ENCODE measurements at regions not wholly inside any gene's neighbourhood (a gene's known extent, or its start where the extent isn't known, plus 50 kb on each side); places are given as distances from the start of the nearest gene placed in this dataset.

- no peak for DNase-seq
These were observed 170.3 kb downstream of the TMEM18 start for GRCh38 chr2:506866-507265.

- no peak for DNase-seq
These were observed 170.8 kb downstream of the TMEM18 start for GRCh38 chr2:506451-506850.

GRCh38 chr2:505941-506340, 171.3 kb downstream of the TMEM18 start:
- DNase-seq = no peak

- DNase-seq = no peak
These were observed 173.8 kb downstream of the TMEM18 start for GRCh38 chr2:503288-503999.

- DNase-seq = no peak
These were observed 174.4 kb downstream of the TMEM18 start for GRCh38 chr2:502831-503230.

- DNase-seq = no peak
These were observed 175.5 kb downstream of the TMEM18 start for GRCh38 chr2:501667-502066.

- no peak for DNase-seq
These were observed 176.1 kb downstream of the TMEM18 start for GRCh38 chr2:501130-501529.

GRCh38 chr2:499726-500125, 177.5 kb downstream of the TMEM18 start:
- DNase-seq = no peak

GRCh38 chr2:498493-499178, 178.6 kb downstream of the TMEM18 start:
- DNase-seq = no peak

GRCh38 chr2:497770-498492, 179.3 kb downstream of the TMEM18 start:
- no peak for DNase-seq

- DNase-seq = no peak
These were observed 180.5 kb downstream of the TMEM18 start for GRCh38 chr2:496729-497128.

GRCh38 chr2:495745-496275, 181.4 kb downstream of the TMEM18 start:
- no peak for DNase-seq

GRCh38 chr2:494853-495252, 182.4 kb downstream of the TMEM18 start:
- DNase-seq = no peak

- DNase-seq = no peak
These were observed 184.0 kb downstream of the TMEM18 start for GRCh38 chr2:493228-493627.

GRCh38 chr2:492178-492577, 185.0 kb downstream of the TMEM18 start:
- DNase-seq = no peak

GRCh38 chr2:489838-490237, 187.4 kb downstream of the TMEM18 start:
- DNase-seq = no peak

GRCh38 chr2:489084-489483, 188.1 kb downstream of the TMEM18 start:
- no peak for DNase-seq

- no peak for DNase-seq
These were observed 189.8 kb downstream of the TMEM18 start for GRCh38 chr2:487186-488079.

GRCh38 chr2:486371-486770, 190.8 kb downstream of the TMEM18 start:
- no peak for DNase-seq

- no peak for DNase-seq
These were observed 193.5 kb upstream of the ALKAL2 start for GRCh38 chr2:481388-481787.

GRCh38 chr2:479490-480176, 191.7 kb upstream of the ALKAL2 start:
- DNase-seq = no peak

- no peak for DNase-seq
These were observed 191.1 kb upstream of the ALKAL2 start for GRCh38 chr2:479031-479430.

All from hippocampal formation (tissue), 2 donors.